ENCODE measurements at regions not wholly inside any gene's neighbourhood (a gene's known extent, or its start where the extent isn't known, plus 50 kb on each side); places are given as distances from the start of the nearest gene placed in this dataset.

GRCh38 chr3:117541721-117542120 is 832.1 kb downstream of the TUSC7 start:
- TF ChIP-seq CTCF (IDR thresholded peaks at IDR 0.05) (no peak), POLR2A (IDR thresholded peaks at IDR 0.05) (no peak)

Data from thyroid gland (tissue), 4 donors.